ENCODE measurements at regions not wholly inside any gene's neighbourhood (a gene's known extent, or its start where the extent isn't known, plus 50 kb on each side); places are given as distances from the start of the nearest gene placed in this dataset.

- no CpG with 5 or more reads among the region's 5 CpGs for WGBS (ENCODE audit: extremely low coverage, insufficient read length, low lambda C conversion rate)
- no peak overlapping the region for H2AFZ ChIP-seq (ENCODE audit: low read length)
Measured at GRCh38 chr7:15041226-15041625, 138.7 kb upstream of the DGKB start.

More at GRCh38 chr7:15041226-15041625, 138.7 kb upstream of the DGKB start:
- no peak overlapping the region for H2BK12ac ChIP-seq (ENCODE audit: insufficient read length, low read depth, low read length)
- no peaks in the 10 kb centered on the region for H3K23me2 ChIP-seq (ENCODE audit: insufficient read length, low read depth, low read length, poor library complexity, severe bottlenecking)
- H4K5ac ChIP-seq (ENCODE audit: insufficient read length, low read depth, low read length): no peak overlapping the region
- Mint-ChIP-seq H3K36me3 (ENCODE audit: insufficient read depth in 1 of 3, low read depth in 3 of 3) (no peaks in the 10 kb centered on the region), H3K27ac (no peak overlapping the region), H3K4me1 (peaks cover 0 to 5% of the 10 kb centered on the region in 2 experiments; a peak in 1 of 4 replicates), H3K4me3 (no peak overlapping the region), H3K9me3 (no peaks in the 10 kb centered on the region), H3K27me3 (ENCODE audit: low read depth) (no peaks in the 10 kb centered on the region)
- H2AK5ac ChIP-seq (ENCODE audit: insufficient read length, low read length): no peak overlapping the region
- H3T11ph ChIP-seq (ENCODE audit: low read length): no peak overlapping the region
- no peak overlapping the region for H3K4ac ChIP-seq (ENCODE audit: low read depth, low read length)
- H3K56ac ChIP-seq (ENCODE audit: insufficient read length, low read depth, low read length): no peak overlapping the region
- H3K14ac ChIP-seq (ENCODE audit: insufficient read depth, low read length): no peak overlapping the region
- no peak overlapping the region for H4K91ac ChIP-seq (ENCODE audit: insufficient read length, low read depth, low read length)
- H3K9ac ChIP-seq (ENCODE audit: extremely low read depth, insufficient read length, low read length): no peak overlapping the region
- H2BK5ac ChIP-seq (ENCODE audit: insufficient read length, low read length): no peak overlapping the region
- no peaks in the 10 kb centered on the region for H3K9me3 ChIP-seq (ENCODE audit: control insufficient read depth, low read depth, low read length)
- no peak overlapping the region for H3K27ac ChIP-seq (ENCODE audit: insufficient read length, low read depth, low read length)
- no peaks in the 10 kb centered on the region for H3K27me3 ChIP-seq (ENCODE audit: insufficient read depth, low read length)
- H3K4me1 ChIP-seq (ENCODE audit: insufficient read depth, low read length): no peaks in the 10 kb centered on the region
- H4K20me1 ChIP-seq (ENCODE audit: control insufficient read depth, insufficient read depth, insufficient read length): no peaks in the 10 kb centered on the region
- no peak overlapping the region for H2BK20ac ChIP-seq (ENCODE audit: low read depth, low read length, poor library complexity, severe bottlenecking)
- no peak overlapping the region for H3K4me2 ChIP-seq (ENCODE audit: insufficient read depth, insufficient read length, low read length)
- H3K79me1 ChIP-seq (ENCODE audit: insufficient read depth, low read depth, low read length, poor library complexity, severe bottlenecking): no peaks in the 10 kb centered on the region
- no peak for DNase-seq
- H3K79me2 ChIP-seq (ENCODE audit: insufficient read depth, low read length): no peaks in the 10 kb centered on the region
- H3K23ac ChIP-seq (ENCODE audit: insufficient read length, low read depth, low read length): no peak overlapping the region
- H2BK120ac ChIP-seq (ENCODE audit: low read depth, low read length, poor library complexity, severe bottlenecking): no peak overlapping the region
- no peak overlapping the region for H2BK15ac ChIP-seq (ENCODE audit: low read depth, low read length)
- H4K8ac ChIP-seq (replicated peaks; ENCODE audit: insufficient read length, low read depth, low read length): no peak overlapping the region
- H3K18ac ChIP-seq (ENCODE audit: insufficient read length, low read depth, low read length): no peak overlapping the region
- no peak for TF ChIP-seq CTCF (conservative IDR thresholded peaks at IDR 0.05)

Measured in H9 (cell line).